ENCODE measurements at regions not wholly inside any gene's neighbourhood (a gene's known extent, or its start where the extent isn't known, plus 50 kb on each side); places are given as distances from the start of the nearest gene placed in this dataset.
A peak's percentile ranks its signal among the peaks of the same experiment; 100 is the strongest.

GRCh38 chr3:177494216-177494615 lies 296.9 kb upstream of the TBL1XR1 start (continued):
- TF ChIP-seq, protein P1, sequence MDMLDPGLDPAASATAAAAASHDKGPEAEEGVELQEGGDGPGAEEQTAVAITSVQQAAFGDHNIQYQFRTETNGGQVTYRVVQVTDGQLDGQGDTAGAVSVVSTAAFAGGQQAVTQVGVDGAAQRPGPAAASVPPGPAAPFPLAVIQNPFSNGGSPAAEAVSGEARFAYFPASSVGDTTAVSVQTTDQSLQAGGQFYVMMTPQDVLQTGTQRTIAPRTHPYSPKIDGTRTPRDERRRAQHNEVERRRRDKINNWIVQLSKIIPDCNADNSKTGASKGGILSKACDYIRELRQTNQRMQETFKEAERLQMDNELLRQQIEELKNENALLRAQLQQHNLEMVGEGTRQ (IDR thresholded peaks at IDR 0.05; ENCODE audit: low read depth, low read length), result no peak
- TF ChIP-seq, protein P1 (CRISPR knock-in tag; IDR thresholded peaks at IDR 0.05; ENCODE audit: borderline replicate concordance), result no peak

DNA sequence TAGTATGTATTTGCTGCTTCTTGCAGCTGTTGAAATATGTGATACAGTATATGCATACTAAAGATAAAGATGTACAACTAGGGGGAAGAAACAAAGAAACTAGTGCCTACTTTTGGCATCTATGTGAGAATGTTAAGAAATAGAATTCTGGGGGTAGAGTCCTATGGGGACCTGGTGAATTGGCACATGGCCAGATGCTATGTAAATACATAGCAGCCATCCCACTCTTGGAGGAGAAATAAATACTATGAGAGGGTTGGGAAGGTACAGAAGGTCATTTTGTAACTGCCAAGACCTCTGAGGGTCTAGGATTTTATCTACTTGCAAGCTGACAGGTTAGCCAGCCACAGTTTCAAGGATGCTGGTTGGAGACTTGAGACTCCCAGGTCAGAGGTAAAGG lies 298.3 kb upstream of the TBL1XR1 start:
- Histone ChIP-seq H3K36me3 (replicated peaks in 1 of 2; ENCODE audit: control insufficient read depth in 1 of 2, insufficient read depth in 2 of 2, low read length in 2 of 2) (no peaks in the 10 kb centered on the region), H4K20me1 (ENCODE audit: insufficient read depth, low read length) (no peaks in the 10 kb centered on the region), H3K27ac (ENCODE audit: extremely low read length, insufficient read depth, low read length) (no peak overlapping the region), H3K4me3 (replicated peaks in 1 of 3; ENCODE audit: insufficient read depth in 1 of 3, low read depth in 2 of 3, low read length in 3 of 3) (peak overlapping the region in 1 of 3 experiments; percentile 27; a peak in 1 of 6 replicates), H3K9me3 (ENCODE audit: low read length) (no peaks in the 10 kb centered on the region), H3K4me1 (ENCODE audit: insufficient read depth, low read length) (peaks cover 40% of the 10 kb centered on the region), H3K79me2 (ENCODE audit: insufficient read depth, low read length) (no peaks in the 10 kb centered on the region), H3K9ac (ENCODE audit: insufficient read depth, low read depth, low read length) (no peak overlapping the region), H2AFZ (ENCODE audit: low read length) (no peak overlapping the region), H3K27me3 (ENCODE audit: control insufficient read depth in 1 of 2, insufficient read depth in 2 of 2, low read length in 2 of 2) (no peaks in the 10 kb centered on the region), H3K4me2 (ENCODE audit: low read depth, low read length) (peak overlapping the region; percentile 52)
- TF ChIP-seq ZNF264 (CRISPR knock-in tag; IDR thresholded peaks at IDR 0.05), result no peak
- TF ChIP-seq, protein P2, sequence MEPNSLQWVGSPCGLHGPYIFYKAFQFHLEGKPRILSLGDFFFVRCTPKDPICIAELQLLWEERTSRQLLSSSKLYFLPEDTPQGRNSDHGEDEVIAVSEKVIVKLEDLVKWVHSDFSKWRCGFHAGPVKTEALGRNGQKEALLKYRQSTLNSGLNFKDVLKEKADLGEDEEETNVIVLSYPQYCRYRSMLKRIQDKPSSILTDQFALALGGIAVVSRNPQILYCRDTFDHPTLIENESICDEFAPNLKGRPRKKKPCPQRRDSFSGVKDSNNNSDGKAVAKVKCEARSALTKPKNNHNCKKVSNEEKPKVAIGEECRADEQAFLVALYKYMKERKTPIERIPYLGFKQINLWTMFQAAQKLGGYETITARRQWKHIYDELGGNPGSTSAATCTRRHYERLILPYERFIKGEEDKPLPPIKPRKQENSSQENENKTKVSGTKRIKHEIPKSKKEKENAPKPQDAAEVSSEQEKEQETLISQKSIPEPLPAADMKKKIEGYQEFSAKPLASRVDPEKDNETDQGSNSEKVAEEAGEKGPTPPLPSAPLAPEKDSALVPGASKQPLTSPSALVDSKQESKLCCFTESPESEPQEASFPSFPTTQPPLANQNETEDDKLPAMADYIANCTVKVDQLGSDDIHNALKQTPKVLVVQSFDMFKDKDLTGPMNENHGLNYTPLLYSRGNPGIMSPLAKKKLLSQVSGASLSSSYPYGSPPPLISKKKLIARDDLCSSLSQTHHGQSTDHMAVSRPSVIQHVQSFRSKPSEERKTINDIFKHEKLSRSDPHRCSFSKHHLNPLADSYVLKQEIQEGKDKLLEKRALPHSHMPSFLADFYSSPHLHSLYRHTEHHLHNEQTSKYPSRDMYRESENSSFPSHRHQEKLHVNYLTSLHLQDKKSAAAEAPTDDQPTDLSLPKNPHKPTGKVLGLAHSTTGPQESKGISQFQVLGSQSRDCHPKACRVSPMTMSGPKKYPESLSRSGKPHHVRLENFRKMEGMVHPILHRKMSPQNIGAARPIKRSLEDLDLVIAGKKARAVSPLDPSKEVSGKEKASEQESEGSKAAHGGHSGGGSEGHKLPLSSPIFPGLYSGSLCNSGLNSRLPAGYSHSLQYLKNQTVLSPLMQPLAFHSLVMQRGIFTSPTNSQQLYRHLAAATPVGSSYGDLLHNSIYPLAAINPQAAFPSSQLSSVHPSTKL (CRISPR knock-in tag; IDR thresholded peaks at IDR 0.05), result 0 out of 2 replicates have a peak, but pooled peaks have one; percentile 20
- FAIRE-seq (no peak), ATAC-seq (no peak), DNase-seq (ENCODE audit: low spot score) (no peak)
- intact Hi-C loops (cut with micrococcal nuclease; ENCODE audit: unreplicated experiment), result loop anchor here (10.0 kb wide), 2 partner anchors 119 to 301 kb away; partner anchors contain the start of gene TBL1XR1
- in situ Hi-C loops (cut with HindIII; ENCODE audit: extremely low pct_ligation_motif_present, low pct_unique_long_range_greater_than_20kb), result no loop called here
- no TSS peak for BruUV-seq (replicated peaks)
- CTCF ChIA-PET (ENCODE audit: low intra/inter-chr PET ratio, low total read pairs), result no interaction called here
- POLR2A ChIA-PET, result no interaction called here
